ENCODE measurements at regions not wholly inside any gene's neighbourhood (a gene's known extent, or its start where the extent isn't known, plus 50 kb on each side); places are given as distances from the start of the nearest gene placed in this dataset.

- Histone ChIP-seq H3K9me3 (ENCODE audit: low read depth) (no peaks in the 10 kb centered on the region), H3K4me2 (no peak overlapping the region), H3K27ac (no peak overlapping the region), H2AFZ (no peak overlapping the region), H3K4me1 (ENCODE audit: insufficient read depth) (no peaks in the 10 kb centered on the region), H3K27me3 (peaks cover 23% of the 10 kb centered on the region), H4K20me1 (ENCODE audit: insufficient read depth, poor library complexity, severe bottlenecking) (no peaks in the 10 kb centered on the region), H3K79me2 (no peaks in the 10 kb centered on the region), H3K9me2 (replicated peaks; ENCODE audit: insufficient read depth) (no peaks in the 10 kb centered on the region), H3K36me3 (replicated peaks; ENCODE audit: insufficient read depth, low read depth) (no peaks in the 10 kb centered on the region), H3K4me3 (no peak overlapping the region)
- 87% methylated on average over 5 of the region's 5 CpGs for whole genome bisulfite sequencing (ENCODE audit: low lambda C conversion rate, missing lambda C conversion rate)
- TF ChIP-seq EZH2phosphoT487 (IDR thresholded peaks at IDR 0.05; ENCODE audit: low read depth, severe bottlenecking, unreplicated experiment) (no peak), CTCF (IDR thresholded peaks at IDR 0.05; ENCODE audit: poor library complexity) (no peak), EZH2 (IDR thresholded peaks at IDR 0.05; ENCODE audit: borderline replicate concordance) (no peak)
- no peak for DNase-seq (ENCODE audit: low spot score)
Observed at GRCh38 chr10:120075349-120075748, 182.8 kb downstream of the SEC23IP start.

- no peak overlapping the region for H3K27ac ChIP-seq
- no peaks in the 10 kb centered on the region for H3K9me3 ChIP-seq (ENCODE audit: low read depth)
- TF ChIP-seq EZH2phosphoT487 (IDR thresholded peaks at IDR 0.05; ENCODE audit: low read depth, severe bottlenecking, unreplicated experiment), result no peak
- H3K9me2 ChIP-seq (replicated peaks; ENCODE audit: insufficient read depth), result no peaks in the 10 kb centered on the region
- peaks cover 23% of the 10 kb centered on the region for H3K27me3 ChIP-seq
- H3K36me3 ChIP-seq (replicated peaks; ENCODE audit: insufficient read depth, low read depth), result no peaks in the 10 kb centered on the region
- no peaks in the 10 kb centered on the region for H3K4me1 ChIP-seq (ENCODE audit: insufficient read depth)
- DNase-seq (ENCODE audit: low spot score), result no peak
- 56% methylated on average over 11 of the region's 11 CpGs for WGBS (ENCODE audit: low lambda C conversion rate, missing lambda C conversion rate)
- no peak overlapping the region for H3K4me2 ChIP-seq
- H4K20me1 ChIP-seq (ENCODE audit: insufficient read depth, poor library complexity, severe bottlenecking), result no peaks in the 10 kb centered on the region
- no peaks in the 10 kb centered on the region for H3K79me2 ChIP-seq
- H3K4me3 ChIP-seq, result no peak overlapping the region
- no peak overlapping the region for H2AFZ ChIP-seq
Observed at GRCh38 chr10:120076996-120077706, 184.6 kb downstream of the SEC23IP start.

- no peaks in the 10 kb centered on the region for H4K20me1 ChIP-seq (ENCODE audit: insufficient read depth, poor library complexity, severe bottlenecking)
- H3K9me2 ChIP-seq (replicated peaks; ENCODE audit: insufficient read depth), result no peaks in the 10 kb centered on the region
- H3K9me3 ChIP-seq (ENCODE audit: low read depth), result no peaks in the 10 kb centered on the region
- H3K4me3 ChIP-seq, result no peak overlapping the region
- TF ChIP-seq CTCF (IDR thresholded peaks at IDR 0.05; ENCODE audit: poor library complexity) (no peak), EZH2 (IDR thresholded peaks at IDR 0.05; ENCODE audit: borderline replicate concordance) (no peak), EZH2phosphoT487 (IDR thresholded peaks at IDR 0.05; ENCODE audit: low read depth, severe bottlenecking, unreplicated experiment) (no peak)
- H3K4me2 ChIP-seq, result no peak overlapping the region
- H3K4me1 ChIP-seq (ENCODE audit: insufficient read depth), result no peaks in the 10 kb centered on the region
- DNase-seq (ENCODE audit: low spot score), result no peak
- H3K36me3 ChIP-seq (replicated peaks; ENCODE audit: insufficient read depth, low read depth), result no peaks in the 10 kb centered on the region
- no peaks in the 10 kb centered on the region for H3K79me2 ChIP-seq
- no peak overlapping the region for H2AFZ ChIP-seq
- WGBS (ENCODE audit: low lambda C conversion rate, missing lambda C conversion rate), result 47% methylated on average over 14 of the region's 14 CpGs
- no peak overlapping the region for H3K27ac ChIP-seq
- peaks cover 23% of the 10 kb centered on the region for H3K27me3 ChIP-seq
Observed at GRCh38 chr10:120077707-120078492, 185.4 kb downstream of the SEC23IP start.
